NCI-H2081 (cell line): ENCODE measurements at regions not wholly inside any gene's neighbourhood (a gene's known extent, or its start where the extent isn't known, plus 50 kb on each side); places are given as distances from the start of the nearest gene placed in this dataset.
"Not testable (repeated sequence)": the region's sequence is repeated elsewhere in the genome, so short reads cannot be mapped to it uniquely, and the experiment has no call there.

Source experiments
- DNase-seq, 2 experiments: peaks; one replicate each; lab custom pipeline; 2025; lab: John Stamatoyannopoulos, UW

- no peak for DNase-seq
Measured at GRCh38 chr10:118966076-118966849, 63.3 kb upstream of the NANOS1 start.

GRCh38 chr10:118966850-118967125 is 62.7 kb upstream of the NANOS1 start:
- DNase-seq, result no peak

DNA sequence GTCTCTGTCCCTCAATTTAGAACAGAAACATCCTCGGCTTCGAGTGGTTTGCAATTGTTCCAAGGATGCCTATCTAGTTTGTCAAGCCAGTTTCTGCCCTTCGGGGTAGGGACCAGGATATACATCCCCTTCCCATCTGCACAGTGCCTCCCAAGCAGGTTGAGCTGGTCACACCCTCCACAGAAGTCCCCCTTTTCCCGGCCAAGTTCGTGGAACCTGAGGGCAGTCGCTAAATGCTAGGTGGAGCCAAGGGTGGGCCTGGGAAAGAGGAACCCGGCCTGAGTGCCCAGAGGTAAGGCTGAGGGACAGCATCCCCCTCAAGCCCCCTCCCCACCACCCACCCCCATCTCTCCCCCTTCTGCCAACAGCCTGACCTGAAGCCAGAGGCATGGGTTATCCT is 62.4 kb upstream of the NANOS1 start:
- DNase-seq, result no peak

GRCh38 chr10:118968060-118968459 is 61.5 kb upstream of the NANOS1 start:
- no peak for DNase-seq

- no peak for DNase-seq
Measured at GRCh38 chr10:118968482-118968881, 61.0 kb upstream of the NANOS1 start.

GRCh38 chr10:118969014-118969413 is 60.5 kb upstream of the NANOS1 start:
- no peak for DNase-seq

DNA sequence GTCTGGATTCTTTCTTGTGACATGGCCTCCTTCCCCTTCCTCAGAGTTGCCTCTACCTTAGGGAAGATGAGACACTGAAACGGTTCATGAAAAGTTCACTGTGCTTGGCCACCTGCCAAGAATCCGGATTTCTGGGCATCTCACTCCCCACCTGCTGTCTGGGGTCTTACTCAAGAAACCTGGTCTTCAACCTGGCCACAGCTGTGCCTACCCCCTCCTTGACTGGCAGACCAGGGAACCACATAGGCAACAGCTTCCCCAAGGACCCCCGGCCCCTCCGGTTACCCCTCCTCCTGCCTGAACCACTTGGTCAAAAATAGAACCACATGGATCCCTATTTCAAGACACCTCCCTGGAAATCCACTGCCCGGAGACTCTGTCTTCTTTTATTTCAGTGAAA is 58.7 kb upstream of the NANOS1 start:
- DNase-seq, result no peak

GRCh38 chr10:118971187-118971586 is 58.3 kb upstream of the NANOS1 start:
- DNase-seq, result no peak

- no peak for DNase-seq
Measured at GRCh38 chr10:118971876-118972275, 57.6 kb upstream of the NANOS1 start.

- no peak for DNase-seq
Measured at GRCh38 chr10:118973744-118974143, 55.8 kb upstream of the NANOS1 start.

DNA sequence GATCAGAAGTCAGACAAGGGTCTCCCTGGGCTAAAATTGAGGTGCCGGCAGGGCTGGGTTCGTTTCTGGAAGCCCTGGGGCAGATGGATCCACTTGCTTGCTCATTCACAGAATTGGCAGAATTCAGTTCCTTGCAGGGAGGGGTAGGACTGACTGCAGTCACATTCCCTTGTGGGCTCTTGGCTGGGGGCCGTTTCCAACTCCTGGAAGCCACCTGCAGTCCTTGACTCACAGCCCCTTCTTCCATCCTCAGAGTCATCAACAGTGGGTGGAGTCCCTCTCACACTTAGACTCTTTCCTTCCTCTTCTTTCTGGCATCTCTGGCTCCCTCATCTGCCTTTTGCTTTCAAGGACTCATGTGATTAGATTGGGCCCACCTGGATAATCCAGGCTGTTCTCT is 54.6 kb upstream of the NANOS1 start:
- no peak for DNase-seq

GRCh38 chr10:118976219-118976618 is 53.3 kb upstream of the NANOS1 start:
- DNase-seq, result not testable (repeated sequence)

DNA sequence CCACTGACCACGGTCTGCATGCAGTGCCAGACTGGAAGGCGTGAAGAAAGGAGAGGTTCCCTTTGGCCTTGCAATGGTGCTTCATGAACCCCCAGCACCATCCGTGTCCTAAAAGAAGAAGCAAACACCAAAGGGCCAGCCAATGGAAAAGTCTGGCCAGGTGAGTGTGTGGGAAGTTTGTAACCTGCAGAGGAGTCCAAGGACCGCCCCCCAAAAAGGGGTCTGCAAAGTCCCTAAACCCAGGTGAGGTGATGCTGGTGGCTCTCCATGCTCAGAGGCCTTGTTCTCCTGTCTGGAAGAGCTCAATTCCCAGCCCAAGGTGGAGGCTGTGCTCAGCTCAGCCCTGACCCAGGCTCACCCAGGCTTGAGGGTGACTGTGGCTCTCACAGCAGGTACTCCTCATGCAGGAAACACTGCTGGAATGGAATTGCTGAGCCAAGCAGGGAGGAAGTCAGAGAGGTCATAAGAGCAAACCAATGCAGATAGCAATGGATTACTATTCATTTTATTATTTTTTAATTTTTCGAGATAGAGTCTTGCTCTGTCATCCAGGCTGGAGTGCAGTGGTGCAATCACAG is 52.4 kb upstream of the NANOS1 start:
- no peak for DNase-seq

DNA sequence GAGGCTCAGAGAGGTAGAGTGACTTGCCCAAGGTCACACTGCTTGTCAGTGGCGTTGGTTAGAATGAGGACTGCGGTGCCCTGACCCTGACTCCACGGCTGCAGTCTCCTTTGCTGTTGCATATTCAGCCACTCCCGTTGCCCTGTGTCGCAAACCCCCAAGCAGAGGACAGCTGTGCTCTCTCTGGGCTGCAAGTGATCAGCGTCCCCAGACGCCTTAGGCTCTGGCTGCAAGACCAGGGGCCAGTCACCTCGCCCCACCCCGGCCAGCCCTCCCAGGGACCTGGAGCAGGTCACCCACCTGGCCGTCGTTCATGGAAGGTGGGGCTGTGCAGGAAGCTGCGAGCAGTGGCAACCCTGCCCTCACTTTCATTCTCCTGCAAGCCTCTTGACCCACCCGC is 51.7 kb upstream of the NANOS1 start:
- no peak for DNase-seq

DNA sequence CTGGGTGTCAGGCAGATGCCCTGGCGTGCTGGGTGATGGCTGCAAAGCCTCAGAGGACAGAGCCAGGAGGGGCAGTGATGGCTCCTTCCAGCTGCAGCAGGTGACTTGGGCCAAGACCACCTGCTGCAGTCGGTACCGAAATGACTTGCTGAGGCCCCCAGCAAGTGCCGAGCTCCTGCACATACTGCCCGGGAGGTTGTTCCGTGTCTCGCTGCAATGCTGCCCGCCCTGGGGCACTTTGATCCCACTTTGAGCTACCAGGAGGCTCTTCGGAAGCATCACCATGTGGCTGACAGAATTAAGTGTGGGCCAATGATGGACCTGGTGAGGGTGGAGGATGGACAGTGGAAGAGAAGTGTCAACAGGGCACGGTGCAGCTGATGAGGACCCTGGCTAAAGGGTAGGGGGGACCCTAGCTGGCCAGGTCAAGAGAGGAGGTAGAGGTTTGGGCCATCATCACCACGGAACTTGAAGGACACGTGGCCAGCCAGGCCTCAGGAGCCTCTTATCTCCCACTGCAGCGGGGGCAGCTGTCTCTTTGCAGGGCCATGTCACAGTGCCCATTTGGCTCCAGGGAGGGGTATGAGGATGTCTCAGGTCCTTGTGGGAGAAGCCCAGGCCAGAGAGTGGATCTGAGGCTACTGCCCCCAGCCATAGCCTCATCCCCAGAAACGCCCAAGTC is 51.1 kb upstream of the NANOS1 start:
- DNase-seq, result no peak

GRCh38 chr10:118978998-118979350 is 50.5 kb upstream of the NANOS1 start:
- no peak for DNase-seq

- no peak for DNase-seq
Measured at GRCh38 chr10:118979661-118980060, 49.9 kb upstream of the NANOS1 start.
